Panc1 (cell line): ENCODE measurements at regions not wholly inside any gene's neighbourhood (a gene's known extent, or its start where the extent isn't known, plus 50 kb on each side); places are given as distances from the start of the nearest gene placed in this dataset.
A peak's percentile ranks its signal among the peaks of the same experiment; 100 is the strongest.

Experiments used
- ATAC-seq: fragments of 200-7000 bp; cut with Tn5 transposase; 2 replicates; pipeline ENCODE4 v1.9.1; 2020; ENCODE audit warnings: mild to moderate bottlenecking, moderate library complexity
- BruUV-seq: library from RNA; stranded (reverse); fragments of 400-500 nt; replicated peaks from 2 replicates; lab custom pipeline; 2021; lab: Mats Ljungman, UMichigan
- CTCF ChIA-PET: fragments of 300-600 bp; sonication (Branson Sonifier 250); formaldehyde crosslinking; loops from one replicate; lab custom pipeline; 2022; ENCODE audit warnings: antibody characterized with exemption; lab: Charles Lee
- POLR2A ChIA-PET: fragments of 300-600 bp; sonication (Branson Sonifier 250); formaldehyde crosslinking; loops from one replicate; lab custom pipeline; 2022; ENCODE audit warnings: antibody characterized with exemption; lab: Charles Lee
- DNase-seq: peaks from one replicate; pipeline ENCODE4 v3.0.0-alpha.2; 2010; ENCODE audit warnings: low read depth, low spot score
- H3K27ac ChIP-seq: 2 replicates; pipeline ENCODE4 v1.5.1; 2011; ENCODE audit warnings: mild to moderate bottlenecking, low read length, inconsistent platforms
- H3K27me3 ChIP-seq: fragments of 200-500 bp; sonication (Bioruptor generic); 2 replicates; pipeline ENCODE4 v1.6.0; 2014; ENCODE audit warnings: low read length, inconsistent platforms; ENCODE audit not compliant: control insufficient read depth, insufficient read depth
- H3K36me3 ChIP-seq: fragments of 200-500 bp; sonication (Bioruptor generic); 2 replicates; pipeline ENCODE4 v1.5.1; 2014; ENCODE audit warnings: inconsistent platforms, mild to moderate bottlenecking, low read length, moderate library complexity; ENCODE audit not compliant: control insufficient read depth, insufficient read depth
- H3K4me1 ChIP-seq: 2 replicates; pipeline ENCODE4 v1.5.1; 2011; ENCODE audit warnings: inconsistent platforms, mild to moderate bottlenecking, low read length, moderate library complexity; ENCODE audit not compliant: control insufficient read depth, insufficient read depth
- H3K4me3 ChIP-seq, 2 experiments: 2 replicates each; pipeline ENCODE4 v1.5.1; 2011 to 2012; ENCODE audit warnings: low read depth in 2 of 2, low read length in 2 of 2, mild to moderate bottlenecking in 2 of 2, inconsistent platforms in 1 of 2, moderate library complexity in 1 of 2
- H3K9me3 ChIP-seq: fragments of 200-500 bp; sonication (Bioruptor generic); 2 replicates; pipeline ENCODE4 v1.5.1; 2014; ENCODE audit warnings: low read depth, mild to moderate bottlenecking, inconsistent platforms, low read length, moderate library complexity; ENCODE audit not compliant: control insufficient read depth, insufficient read depth
- POLR2AphosphoS5 ChIP-seq: IDR thresholded peaks from 2 replicates; pipeline ENCODE4 v1.6.1; 2012; ENCODE audit warnings: mild to moderate bottlenecking, low read depth, low read length, moderate library complexity
- SIN3A ChIP-seq: IDR thresholded peaks from 2 replicates; pipeline ENCODE4 v1.6.1; 2012; ENCODE audit warnings: low read depth, mild to moderate bottlenecking, low read length, moderate library complexity, borderline replicate concordance; ENCODE audit not compliant: insufficient read depth
- TCF7L2 ChIP-seq: IDR thresholded peaks from 2 replicates; pipeline ENCODE4 v1.6.1; 2011; ENCODE audit warnings: mild to moderate bottlenecking, low read depth, low read length, inconsistent platforms
- in situ Hi-C: cut with HindIII; loops from 2 replicates; pipeline ENCODE4 v1.10.0; 2016; ENCODE audit warnings: low sequenced_read_pairs, low pct_unique_long_range_greater_than_20kb
- intact Hi-C: fragments of 100-400 bp; cut with micrococcal nuclease; formaldehyde crosslinking; loops from one replicate; pipeline ENCODE4 v1.10.0; 2022; ENCODE audit not compliant: unreplicated experiment
- TF ChIP-seq, protein P1 (sequence below), 2 experiments: IDR thresholded peaks; 2 replicates each; pipeline ENCODE4 v1.6.1; 2011 to 2012; ENCODE audit warnings: low read depth in 2 of 2, control low read depth in 1 of 2, low read length in 1 of 2, mild to moderate bottlenecking in 1 of 2, moderate library complexity in 1 of 2; ENCODE audit not compliant: insufficient read depth in 1 of 2
- TF ChIP-seq, protein P2 (sequence below): fragments of 450-650 bp; IDR thresholded peaks from 2 replicates; pipeline ENCODE4 v1.5.1; 2017; ENCODE audit warnings: mild to moderate bottlenecking

DNA sequence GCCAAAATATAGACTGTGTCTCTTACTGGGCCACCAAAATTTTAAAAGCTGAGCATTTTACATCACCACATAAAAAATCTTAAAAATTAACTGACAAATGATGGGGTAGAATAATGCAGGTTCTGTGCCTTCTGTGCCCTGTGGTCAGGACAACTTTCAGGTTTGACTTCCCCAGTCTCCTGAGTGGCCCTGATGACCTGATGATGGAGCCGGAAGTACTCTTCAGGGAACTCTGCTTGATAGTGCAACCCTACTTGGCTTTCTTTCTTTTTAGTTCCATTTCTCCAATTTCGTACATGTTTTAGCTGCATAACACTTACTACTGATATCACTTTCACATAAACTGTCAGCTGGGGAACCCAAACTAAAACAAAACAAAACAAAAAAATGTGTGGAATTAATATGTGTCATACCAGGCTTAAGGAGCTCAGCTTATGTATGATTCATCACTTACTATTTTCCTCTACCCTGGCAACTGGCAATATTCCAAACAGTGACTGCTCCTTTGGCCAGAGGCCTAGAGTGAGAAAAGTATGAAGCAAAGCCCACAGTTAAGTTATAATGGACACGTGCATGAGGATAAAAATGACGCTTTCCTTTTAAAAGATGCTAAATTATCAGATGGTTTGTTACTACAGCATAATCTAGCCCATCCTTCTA is 194.3 kb downstream of the BCHE start:
- H3K9me3 ChIP-seq = no peaks in the 10 kb centered on the region; the same call in 1 of the 2 replicates
- intact Hi-C loops (no loop called here), in situ Hi-C loops (no loop called here)
- ChIA-PET POLR2A (no interaction called here), CTCF (no interaction called here)
- peak; percentile 93 for ATAC-seq
- H3K27me3 ChIP-seq = no peaks in the 10 kb centered on the region
- no peaks in the 10 kb centered on the region for H3K36me3 ChIP-seq
- DNase-seq = peak; percentile 91
- H3K4me1 ChIP-seq = no peaks in the 10 kb centered on the region
- no peak; the same call in 1 of the 2 replicates for TF ChIP-seq POLR2AphosphoS5
- TF ChIP-seq, protein P1, sequence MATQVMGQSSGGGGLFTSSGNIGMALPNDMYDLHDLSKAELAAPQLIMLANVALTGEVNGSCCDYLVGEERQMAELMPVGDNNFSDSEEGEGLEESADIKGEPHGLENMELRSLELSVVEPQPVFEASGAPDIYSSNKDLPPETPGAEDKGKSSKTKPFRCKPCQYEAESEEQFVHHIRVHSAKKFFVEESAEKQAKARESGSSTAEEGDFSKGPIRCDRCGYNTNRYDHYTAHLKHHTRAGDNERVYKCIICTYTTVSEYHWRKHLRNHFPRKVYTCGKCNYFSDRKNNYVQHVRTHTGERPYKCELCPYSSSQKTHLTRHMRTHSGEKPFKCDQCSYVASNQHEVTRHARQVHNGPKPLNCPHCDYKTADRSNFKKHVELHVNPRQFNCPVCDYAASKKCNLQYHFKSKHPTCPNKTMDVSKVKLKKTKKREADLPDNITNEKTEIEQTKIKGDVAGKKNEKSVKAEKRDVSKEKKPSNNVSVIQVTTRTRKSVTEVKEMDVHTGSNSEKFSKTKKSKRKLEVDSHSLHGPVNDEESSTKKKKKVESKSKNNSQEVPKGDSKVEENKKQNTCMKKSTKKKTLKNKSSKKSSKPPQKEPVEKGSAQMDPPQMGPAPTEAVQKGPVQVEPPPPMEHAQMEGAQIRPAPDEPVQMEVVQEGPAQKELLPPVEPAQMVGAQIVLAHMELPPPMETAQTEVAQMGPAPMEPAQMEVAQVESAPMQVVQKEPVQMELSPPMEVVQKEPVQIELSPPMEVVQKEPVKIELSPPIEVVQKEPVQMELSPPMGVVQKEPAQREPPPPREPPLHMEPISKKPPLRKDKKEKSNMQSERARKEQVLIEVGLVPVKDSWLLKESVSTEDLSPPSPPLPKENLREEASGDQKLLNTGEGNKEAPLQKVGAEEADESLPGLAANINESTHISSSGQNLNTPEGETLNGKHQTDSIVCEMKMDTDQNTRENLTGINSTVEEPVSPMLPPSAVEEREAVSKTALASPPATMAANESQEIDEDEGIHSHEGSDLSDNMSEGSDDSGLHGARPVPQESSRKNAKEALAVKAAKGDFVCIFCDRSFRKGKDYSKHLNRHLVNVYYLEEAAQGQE (IDR thresholded peaks at IDR 0.05; ENCODE audit: insufficient read depth in 1 of 2, low read depth in 2 of 2, low read length in 1 of 2) = no peak
- no peak for TF ChIP-seq SIN3A
- no peak for TF ChIP-seq TCF7L2
- TF ChIP-seq, protein P2, sequence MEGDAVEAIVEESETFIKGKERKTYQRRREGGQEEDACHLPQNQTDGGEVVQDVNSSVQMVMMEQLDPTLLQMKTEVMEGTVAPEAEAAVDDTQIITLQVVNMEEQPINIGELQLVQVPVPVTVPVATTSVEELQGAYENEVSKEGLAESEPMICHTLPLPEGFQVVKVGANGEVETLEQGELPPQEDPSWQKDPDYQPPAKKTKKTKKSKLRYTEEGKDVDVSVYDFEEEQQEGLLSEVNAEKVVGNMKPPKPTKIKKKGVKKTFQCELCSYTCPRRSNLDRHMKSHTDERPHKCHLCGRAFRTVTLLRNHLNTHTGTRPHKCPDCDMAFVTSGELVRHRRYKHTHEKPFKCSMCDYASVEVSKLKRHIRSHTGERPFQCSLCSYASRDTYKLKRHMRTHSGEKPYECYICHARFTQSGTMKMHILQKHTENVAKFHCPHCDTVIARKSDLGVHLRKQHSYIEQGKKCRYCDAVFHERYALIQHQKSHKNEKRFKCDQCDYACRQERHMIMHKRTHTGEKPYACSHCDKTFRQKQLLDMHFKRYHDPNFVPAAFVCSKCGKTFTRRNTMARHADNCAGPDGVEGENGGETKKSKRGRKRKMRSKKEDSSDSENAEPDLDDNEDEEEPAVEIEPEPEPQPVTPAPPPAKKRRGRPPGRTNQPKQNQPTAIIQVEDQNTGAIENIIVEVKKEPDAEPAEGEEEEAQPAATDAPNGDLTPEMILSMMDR = no peak
- H3K27ac ChIP-seq = no peak overlapping the region
- no peak overlapping the region for H3K4me3 ChIP-seq
- BruUV-seq = no TSS peak

GRCh38 chr3:165641569-165642310 is 195.5 kb downstream of the BCHE start:
- ATAC-seq = no peak
- Histone ChIP-seq H3K27me3 (no peaks in the 10 kb centered on the region), H3K27ac (no peak overlapping the region), H3K9me3 (no peaks in the 10 kb centered on the region), H3K4me3 (no peak overlapping the region), H3K36me3 (no peaks in the 10 kb centered on the region), H3K4me1 (no peaks in the 10 kb centered on the region)
- in situ Hi-C loops (no loop called here), intact Hi-C loops (no loop called here)
- TF ChIP-seq, protein P2 = no peak
- TF ChIP-seq, protein P1 (IDR thresholded peaks at IDR 0.05; ENCODE audit: insufficient read depth in 1 of 2, low read depth in 2 of 2, low read length in 1 of 2) = no peak
- TF ChIP-seq TCF7L2 = no peak
- TF ChIP-seq POLR2AphosphoS5 = no peak
- TF ChIP-seq SIN3A = no peak
- BruUV-seq = no TSS peak
- POLR2A ChIA-PET = no interaction called here
- no peak for DNase-seq
- CTCF ChIA-PET = no interaction called here
